Suppressor macrophage (primary cell): ENCODE measurements at regions not wholly inside any gene's neighbourhood (a gene's known extent, or its start where the extent isn't known, plus 50 kb on each side); places are given as distances from the start of the nearest gene placed in this dataset.

Experiments
- DNase-seq, 4 experiments: peaks; one replicate each; pipeline ENCODE4 v3.0.0-alpha.2; 2020 to 2022

DNA sequence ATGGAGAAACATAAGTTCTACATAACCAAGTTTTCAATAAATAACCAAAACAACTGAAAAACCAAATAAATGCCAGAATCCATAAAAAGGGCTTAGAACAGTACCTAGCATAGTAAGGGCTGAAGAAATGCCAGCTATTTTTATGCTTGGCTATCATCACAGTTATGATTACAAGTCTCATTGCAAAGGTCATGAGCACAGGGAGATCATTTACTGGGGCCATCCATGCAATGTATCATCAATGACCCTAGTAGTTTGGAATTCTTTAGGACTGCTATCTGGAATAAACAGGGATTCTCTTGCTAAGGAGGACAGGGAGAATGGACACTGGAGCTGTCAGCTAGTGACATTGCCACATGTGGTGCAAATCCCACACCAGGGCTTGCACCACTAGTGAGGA, 92.5 kb upstream of the NAP1L1 start:
- DNase-seq, result no peak

- peak in 1 of 4 experiments; percentile 18 for DNase-seq
Measured at GRCh38 chr12:76175946-76176345, 91.5 kb upstream of the NAP1L1 start.

DNA sequence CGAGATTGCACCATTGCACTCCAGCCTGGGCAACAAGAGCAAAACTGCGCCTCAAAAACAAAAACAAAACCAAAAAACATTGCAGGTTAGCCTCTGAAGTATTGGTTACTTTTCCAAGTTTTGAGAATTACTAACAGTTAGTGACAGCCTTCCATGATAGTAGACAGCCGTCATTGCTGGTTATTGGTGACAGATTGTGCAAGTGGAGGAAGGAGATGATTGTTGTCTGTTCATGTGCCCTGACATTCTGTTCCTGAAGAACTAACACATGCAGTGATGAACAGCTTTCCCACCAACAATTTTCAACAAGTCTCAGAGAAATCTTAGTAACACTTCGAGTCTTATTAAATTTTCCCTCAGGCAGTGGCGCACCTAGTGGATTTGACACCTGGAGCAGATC, 89.3 kb upstream of the NAP1L1 start:
- peak in 3 of 4 experiments; percentile 28 to 58 (median 56) for DNase-seq

DNA sequence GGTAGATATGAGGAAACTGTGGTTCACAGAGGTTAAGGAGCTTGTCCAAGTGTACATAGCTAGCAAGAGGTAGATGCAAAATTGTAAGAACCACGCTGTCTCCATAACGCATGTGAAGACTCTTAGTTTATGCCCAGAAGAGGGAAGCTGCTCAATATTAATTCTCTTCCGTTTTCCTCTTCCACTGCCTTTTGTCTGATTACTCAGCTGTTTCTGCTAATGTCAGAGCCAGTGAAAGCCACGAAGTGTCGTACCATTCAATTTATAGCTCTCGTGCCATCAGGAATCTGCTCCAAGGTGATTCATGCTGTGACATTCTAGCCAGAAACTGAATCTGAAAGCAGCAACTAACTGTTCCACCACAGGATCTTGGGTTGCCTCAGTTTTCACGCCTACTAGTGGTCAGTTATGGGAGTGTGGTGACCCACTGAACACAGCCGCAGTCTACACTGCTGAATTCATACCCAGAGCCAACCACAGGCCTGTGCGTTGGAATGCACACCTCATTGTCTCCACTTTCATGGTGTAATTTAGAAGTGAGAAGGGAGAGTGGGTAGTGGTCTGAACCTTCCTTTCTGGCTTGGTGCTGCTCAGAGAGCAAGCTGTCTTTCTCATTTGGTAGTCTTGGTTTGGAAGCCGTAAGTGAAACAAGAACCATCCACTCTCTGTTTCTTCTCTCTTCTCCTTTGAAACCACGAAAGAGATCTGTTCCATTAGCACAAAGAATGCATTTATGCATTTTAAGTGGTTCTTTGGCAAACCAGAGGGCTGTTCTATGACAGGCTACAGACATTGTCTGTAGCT, 74.2 kb upstream of the NAP1L1 start:
- peak; percentile 82 to 92 (median 87) for DNase-seq

GRCh38 chr12:76156726-76157125, 72.2 kb upstream of the NAP1L1 start:
- DNase-seq, result no peak

GRCh38 chr12:76156314-76156713, 71.8 kb upstream of the NAP1L1 start:
- no peak for DNase-seq

- DNase-seq, result no peak
Measured at GRCh38 chr12:76155157-76155670, 70.7 kb upstream of the NAP1L1 start.

- no peak for DNase-seq
Measured at GRCh38 chr12:76153616-76154015, 69.1 kb upstream of the NAP1L1 start.

DNA sequence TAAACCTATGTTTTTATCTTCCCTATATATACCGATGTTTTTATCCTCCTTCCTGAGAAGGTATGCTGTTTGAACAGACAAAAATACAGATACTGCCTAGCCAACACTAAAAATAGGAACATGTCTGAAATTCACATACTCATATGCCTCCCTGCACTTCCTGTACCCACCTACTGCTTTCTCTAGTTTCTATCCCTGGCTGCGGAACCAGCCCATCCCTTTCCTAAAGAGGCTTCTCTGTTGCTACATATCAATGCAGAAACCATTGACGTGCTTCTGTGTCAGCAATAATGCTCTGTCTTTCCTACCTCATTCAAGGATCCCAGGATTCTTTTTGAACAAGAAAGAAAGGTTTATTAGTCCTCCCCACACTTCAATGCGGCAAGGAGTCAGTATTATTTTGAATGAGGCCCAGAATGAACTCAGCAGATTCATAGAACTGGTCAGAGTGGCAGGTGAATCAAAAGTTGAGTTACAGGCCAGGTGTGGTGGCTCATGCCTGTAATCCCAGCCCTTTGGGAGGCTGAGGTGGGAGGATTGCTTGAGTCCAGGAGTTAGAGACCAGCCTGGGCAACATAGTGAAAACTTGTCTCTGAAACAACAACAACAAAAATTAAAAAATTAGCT, 67.8 kb upstream of the NAP1L1 start:
- peak; percentile 73 to 91 (median 88) for DNase-seq

DNA sequence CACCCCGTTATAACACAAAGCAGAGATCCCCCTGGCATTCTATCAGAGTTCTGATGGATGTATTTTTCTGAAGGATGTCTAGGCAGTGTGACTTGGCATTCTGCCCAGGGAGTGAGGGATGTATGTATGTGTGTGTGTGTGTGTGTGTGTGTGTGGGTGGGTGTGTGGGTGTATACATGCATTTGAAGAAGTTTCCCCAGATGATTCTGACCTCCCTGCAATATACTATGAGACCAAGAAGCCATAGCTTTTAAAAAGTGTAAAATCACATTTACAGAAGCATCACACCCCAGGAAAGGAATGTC, 59.7 kb upstream of the NAP1L1 start:
- DNase-seq, result peak; percentile 71 to 84 (median 76)

DNA sequence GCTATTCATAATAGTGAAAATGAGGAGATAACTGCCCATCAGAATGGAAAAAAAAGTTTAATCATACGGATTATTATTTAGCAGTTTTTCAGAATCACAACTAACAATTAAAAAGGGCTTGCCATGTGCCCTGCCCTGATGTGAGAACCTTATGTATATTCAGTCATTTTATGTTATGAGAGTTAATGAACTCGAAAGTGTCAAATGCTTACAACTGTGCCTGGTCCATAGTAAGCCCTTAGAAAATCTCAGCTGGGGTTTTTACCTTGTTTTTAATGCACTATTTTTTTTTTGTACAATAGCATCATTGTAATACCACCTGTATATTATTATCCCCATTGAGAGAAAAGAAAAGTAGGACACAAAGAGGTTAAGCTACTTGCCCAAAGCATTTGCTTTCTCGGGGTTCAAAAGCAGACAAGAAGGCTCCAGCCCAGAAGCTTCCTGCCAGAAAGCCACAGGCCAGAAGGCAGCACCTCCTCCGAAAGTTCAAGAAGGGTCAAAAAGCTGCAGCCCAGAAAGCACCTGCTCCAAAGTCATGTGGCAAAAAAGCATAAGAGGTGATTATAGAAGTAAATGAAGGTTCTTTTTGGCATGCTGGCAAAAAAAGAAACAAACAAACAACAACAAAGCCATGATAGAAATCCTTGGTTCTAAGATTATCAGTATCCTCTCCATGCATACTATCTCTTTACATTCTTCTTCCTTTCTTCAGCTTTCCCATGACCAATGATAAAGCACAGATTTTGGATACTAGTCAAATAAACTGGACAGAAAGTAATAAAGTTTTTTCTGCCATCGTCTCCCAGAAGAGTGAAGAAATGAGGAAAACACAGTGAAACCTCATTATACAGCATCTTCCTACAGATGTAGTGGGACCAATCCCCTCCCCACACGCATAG, 59.1 kb upstream of the NAP1L1 start:
- peak in 1 of 4 experiments; percentile 16 for DNase-seq

DNA sequence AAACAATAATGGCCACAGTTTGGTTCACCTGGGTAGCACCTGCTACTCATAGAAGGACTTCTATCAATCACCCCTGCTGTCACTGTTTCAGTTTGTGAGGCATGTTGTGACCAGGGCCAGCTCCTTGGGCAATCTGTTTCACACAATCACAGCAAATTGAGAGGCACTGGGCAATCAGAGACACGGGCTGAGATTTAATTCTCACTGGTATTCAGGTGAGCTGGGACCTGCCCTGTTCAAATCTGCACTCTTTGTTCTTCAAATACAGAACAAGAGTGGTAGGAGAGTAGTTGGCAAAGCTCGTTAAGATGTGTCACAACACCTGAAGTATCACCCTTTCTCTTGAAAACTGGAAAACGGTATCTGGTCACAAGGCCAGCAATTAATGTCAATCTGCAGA, 57.8 kb upstream of the NAP1L1 start:
- DNase-seq, result no peak

DNA sequence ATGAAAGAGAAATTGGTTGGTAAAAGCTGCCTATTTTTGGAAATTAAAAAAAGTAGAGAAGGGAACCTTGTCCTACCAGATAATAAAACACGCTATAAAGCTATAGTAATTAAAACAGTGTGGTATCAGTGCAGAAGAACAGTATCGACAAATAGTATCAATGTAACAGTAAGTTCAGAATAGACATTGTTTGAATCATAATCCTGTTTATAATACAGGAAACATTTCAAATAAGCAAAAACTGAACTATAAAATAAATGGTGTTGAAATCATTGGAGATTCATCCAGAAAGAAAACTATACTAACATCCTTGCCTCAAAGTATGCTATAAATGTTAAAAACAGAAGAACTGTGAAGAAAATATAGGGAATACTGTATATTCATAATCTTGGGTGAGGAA, 54.2 kb upstream of the NAP1L1 start:
- DNase-seq, result no peak

- no peak for DNase-seq
Measured at GRCh38 chr12:76137606-76138005, 53.1 kb upstream of the NAP1L1 start.

DNA sequence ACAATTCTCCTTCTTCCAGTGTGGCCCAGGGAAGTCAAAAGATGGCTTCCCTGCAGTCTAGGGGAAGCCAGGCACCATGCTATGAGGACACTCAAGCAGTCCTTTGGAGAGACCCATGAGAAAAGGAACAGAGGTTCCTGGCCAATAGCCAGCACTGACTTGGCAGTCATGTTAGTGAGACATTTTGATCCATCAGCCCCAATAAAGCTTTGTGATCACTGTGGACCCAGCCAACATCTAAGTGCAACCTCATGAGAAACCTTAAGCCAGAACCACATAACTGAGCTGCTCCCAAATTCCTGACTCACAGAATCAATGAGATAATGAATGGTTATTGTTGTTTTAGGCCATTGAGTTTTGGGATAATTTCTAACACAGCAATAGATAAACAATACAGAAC, 51.0 kb upstream of the NAP1L1 start:
- no peak for DNase-seq
